ENCODE measurements at regions not wholly inside any gene's neighbourhood (a gene's known extent, or its start where the extent isn't known, plus 50 kb on each side); places are given as distances from the start of the nearest gene placed in this dataset.

- Histone ChIP-seq H3K27me3 (replicated peaks; ENCODE audit: insufficient read depth, low read depth, low read length, poor library complexity) (no peaks in the 10 kb centered on the region), H3K4me3 (ENCODE audit: low read depth, low read length, poor library complexity, severe bottlenecking) (no peak overlapping the region), H3K36me3 (ENCODE audit: insufficient read depth, low read length, poor library complexity, severe bottlenecking) (no peaks in the 10 kb centered on the region), H3K4me1 (ENCODE audit: insufficient read depth, low read length, poor library complexity, severe bottlenecking) (no peaks in the 10 kb centered on the region), H3K9me3 (ENCODE audit: low read depth, low read length, poor library complexity, severe bottlenecking) (peaks cover 6% of the 10 kb centered on the region), H3K27ac (ENCODE audit: low read depth, low read length, poor library complexity, severe bottlenecking) (no peak overlapping the region)
- no TSS peak for BruUV-seq (replicated peaks)
- CTCF ChIA-PET = no interaction called here
- intact Hi-C loops (cut with micrococcal nuclease; ENCODE audit: unreplicated experiment) = no loop called here
- no peak for DNase-seq (ENCODE audit: low spot score)
- POLR2A ChIA-PET (ENCODE audit: low non-redundant PET) = no interaction called here
- no peak for TF ChIP-seq CTCF (conservative IDR thresholded peaks at IDR 0.05; ENCODE audit: low read depth, low read length)
- TF ChIP-seq EZH2 (IDR thresholded peaks at IDR 0.05; ENCODE audit: borderline replicate concordance, low read depth, low read length, poor library complexity, severe bottlenecking) = no peak
Observed at GRCh38 chr6:141657812-141658211, 474.9 kb upstream of the GJE1 start.

- DNase-seq (ENCODE audit: low spot score) = peak; percentile 59
- no TSS peak for BruUV-seq (replicated peaks)
- ChIA-PET POLR2A (ENCODE audit: low non-redundant PET) (no interaction called here), CTCF (no interaction called here)
- Histone ChIP-seq H3K27me3 (replicated peaks; ENCODE audit: insufficient read depth, low read depth, low read length, poor library complexity) (no peaks in the 10 kb centered on the region), H3K4me3 (ENCODE audit: low read depth, low read length, poor library complexity, severe bottlenecking) (no peak overlapping the region), H3K9me3 (ENCODE audit: low read depth, low read length, poor library complexity, severe bottlenecking) (peaks cover 6% of the 10 kb centered on the region), H3K4me1 (ENCODE audit: insufficient read depth, low read length, poor library complexity, severe bottlenecking) (peaks cover 7% of the 10 kb centered on the region), H3K27ac (ENCODE audit: low read depth, low read length, poor library complexity, severe bottlenecking) (no peak overlapping the region), H3K36me3 (ENCODE audit: insufficient read depth, low read length, poor library complexity, severe bottlenecking) (no peaks in the 10 kb centered on the region)
- intact Hi-C loops (cut with micrococcal nuclease; ENCODE audit: unreplicated experiment) = no loop called here
- TF ChIP-seq CTCF (conservative IDR thresholded peaks at IDR 0.05; ENCODE audit: low read depth, low read length) (no peak), EZH2 (IDR thresholded peaks at IDR 0.05; ENCODE audit: borderline replicate concordance, low read depth, low read length, poor library complexity, severe bottlenecking) (no peak)
Observed at GRCh38 chr6:141653590-141653989, 479.1 kb upstream of the GJE1 start.

- BruUV-seq (replicated peaks) = no TSS peak
- TF ChIP-seq EZH2 (IDR thresholded peaks at IDR 0.05; ENCODE audit: borderline replicate concordance, low read depth, low read length, poor library complexity, severe bottlenecking) (no peak), CTCF (conservative IDR thresholded peaks at IDR 0.05; ENCODE audit: low read depth, low read length) (no peak)
- H3K9me3 ChIP-seq (ENCODE audit: low read depth, low read length, poor library complexity, severe bottlenecking) = no peaks in the 10 kb centered on the region
- no peaks in the 10 kb centered on the region for H3K27me3 ChIP-seq (replicated peaks; ENCODE audit: insufficient read depth, low read depth, low read length, poor library complexity)
- H3K27ac ChIP-seq (ENCODE audit: low read depth, low read length, poor library complexity, severe bottlenecking) = peak overlapping the region; percentile 80
- ChIA-PET CTCF (no interaction called here), POLR2A (ENCODE audit: low non-redundant PET) (no interaction called here)
- no peaks in the 10 kb centered on the region for H3K36me3 ChIP-seq (ENCODE audit: insufficient read depth, low read length, poor library complexity, severe bottlenecking)
- peaks cover 48% of the 10 kb centered on the region for H3K4me1 ChIP-seq (ENCODE audit: insufficient read depth, low read length, poor library complexity, severe bottlenecking)
- DNase-seq (ENCODE audit: low spot score) = peak; percentile 51
- no peak overlapping the region for H3K4me3 ChIP-seq (ENCODE audit: low read depth, low read length, poor library complexity, severe bottlenecking)
- intact Hi-C loops (cut with micrococcal nuclease; ENCODE audit: unreplicated experiment) = loop anchor here (1.0 to 10.0 kb wide), 3 partner anchors 347 to 563 kb away; no protein-coding TSS in a partner anchor
Observed at GRCh38 chr6:141641951-141642350, 490.8 kb upstream of the GJE1 start.

Data from A673 (cell line).